NCI-H1694 treated with DMSO at 0.1 percent for 48 hours (cell line): ENCODE measurements at regions not wholly inside any gene's neighbourhood (a gene's known extent, or its start where the extent isn't known, plus 50 kb on each side); places are given as distances from the start of the nearest gene placed in this dataset.

Experiments used
- DNase-seq: peaks from one replicate; lab custom pipeline; 2025; lab: John Stamatoyannopoulos, UW

- no peak for DNase-seq
These were observed 261.1 kb upstream of the GATB start for GRCh38 chr4:152021788-152022438.

GRCh38 chr4:152020073-152020472, 259.3 kb upstream of the GATB start:
- no peak for DNase-seq

- DNase-seq: no peak
These were observed 255.5 kb upstream of the GATB start for GRCh38 chr4:152016303-152016620.

- DNase-seq: no peak
These were observed 254.9 kb upstream of the GATB start for GRCh38 chr4:152015597-152016302.

- DNase-seq: no peak
These were observed 253.5 kb upstream of the GATB start for GRCh38 chr4:152014280-152014679.

GRCh38 chr4:152011469-152011868, 250.7 kb upstream of the GATB start:
- no peak for DNase-seq

GRCh38 chr4:152010710-152011079, 249.9 kb upstream of the GATB start:
- no peak for DNase-seq

- DNase-seq: no peak
These were observed 249.3 kb upstream of the GATB start for GRCh38 chr4:152009983-152010709.

GRCh38 chr4:152009031-152009670, 248.3 kb upstream of the GATB start:
- DNase-seq: no peak

- no peak for DNase-seq
These were observed 246.3 kb upstream of the GATB start for GRCh38 chr4:152007111-152007510.

- DNase-seq: no peak
These were observed 244.0 kb upstream of the GATB start for GRCh38 chr4:152004801-152005200.

GRCh38 chr4:152000518-152000917, 239.7 kb upstream of the GATB start:
- no peak for DNase-seq

- DNase-seq: no peak
These were observed 237.9 kb upstream of the GATB start for GRCh38 chr4:151998723-151999122.

GRCh38 chr4:151997461-151997860, 236.7 kb upstream of the GATB start:
- no peak for DNase-seq

- DNase-seq: no peak
These were observed 233.6 kb upstream of the GATB start for GRCh38 chr4:151994429-151994828.

- DNase-seq: no peak
These were observed 232.7 kb upstream of the GATB start for GRCh38 chr4:151993521-151993920.

- DNase-seq: no peak
These were observed 231.7 kb upstream of the GATB start for GRCh38 chr4:151992332-151993154.

- no peak for DNase-seq
These were observed 231.0 kb upstream of the GATB start for GRCh38 chr4:151991884-151992167.

- DNase-seq: no peak
These were observed 230.4 kb upstream of the GATB start for GRCh38 chr4:151991001-151991883.

GRCh38 chr4:151990201-151990600, 229.4 kb upstream of the GATB start:
- no peak for DNase-seq

GRCh38 chr4:151988591-151988990, 227.8 kb upstream of the GATB start:
- no peak for DNase-seq
